Activated CD4-positive, alpha-beta memory T cell treated with anti-CD3 and anti-CD28 coated beads for 36 hours (primary cell): ENCODE measurements at regions not wholly inside any gene's neighbourhood (a gene's known extent, or its start where the extent isn't known, plus 50 kb on each side); places are given as distances from the start of the nearest gene placed in this dataset.

ENCODE experiments used
- CTCF ChIA-PET: fragments of 350-600 bp; sonication (Branson Sonifier 250); formaldehyde crosslinking; loops from one replicate; lab custom pipeline; 2021; ENCODE audit warnings: antibody characterized with exemption, inconsistent platforms; lab: Charles Lee
- POLR2A ChIA-PET: fragments of 350-600 bp; sonication (Branson Sonifier 250); formaldehyde crosslinking; loops from one replicate; lab custom pipeline; 2021; ENCODE audit warnings: antibody characterized with exemption; lab: Charles Lee
- DNase-seq: peaks from one replicate; pipeline ENCODE4 v3.0.0-alpha.2; 2020
- H3K27ac Mint-ChIP-seq: one replicate; pipeline ENCODE4 v1.8.0; 2021; ENCODE audit warnings: mixed read lengths
- H3K27me3 Mint-ChIP-seq: one replicate; pipeline ENCODE4 v1.8.0; 2021; ENCODE audit warnings: mixed read lengths
- H3K36me3 Mint-ChIP-seq: one replicate; pipeline ENCODE4 v1.8.0; 2021; ENCODE audit warnings: mixed read lengths
- H3K4me1 Mint-ChIP-seq: one replicate; pipeline ENCODE4 v1.8.0; 2021; ENCODE audit warnings: low read depth, mixed read lengths
- H3K4me3 Mint-ChIP-seq: one replicate; pipeline ENCODE4 v1.8.0; 2021; ENCODE audit warnings: mild to moderate bottlenecking, mixed read lengths
- H3K9me3 Mint-ChIP-seq: one replicate; pipeline ENCODE4 v1.8.0; 2021; ENCODE audit warnings: mixed read lengths
- intact Hi-C: fragments of 100-400 bp; cut with micrococcal nuclease; formaldehyde crosslinking; loops from one replicate; pipeline ENCODE4 v1.15.1; 2023

- POLR2A ChIA-PET: no interaction called here
- intact Hi-C loops: no loop called here
- H3K27me3 Mint-ChIP-seq: peaks cover 51% of the 10 kb centered on the region
Observed at GRCh38 chr1:30808067-30808662, 50.6 kb upstream of the LAPTM5 start.

GRCh38 chr1:30807318-30808066, 49.9 kb upstream of the LAPTM5 start:
- Mint-ChIP-seq H3K9me3 (no peaks in the 10 kb centered on the region), H3K27me3 (peaks cover 49% of the 10 kb centered on the region), H3K36me3 (no peaks in the 10 kb centered on the region), H3K27ac (no peak overlapping the region), H3K4me1 (no peaks in the 10 kb centered on the region), H3K4me3 (no peak overlapping the region)
- no peak for DNase-seq
- CTCF ChIA-PET: interaction anchor here (1.0 to 1.1 kb wide), 2 partner anchors 103 kb away, joined by 4 to 6 read pairs; no protein-coding TSS in a partner anchor
- intact Hi-C loops: no loop called here
- POLR2A ChIA-PET: no interaction called here

More at GRCh38 chr1:30808067-30808662, 50.6 kb upstream of the LAPTM5 start:
- H3K36me3 Mint-ChIP-seq: no peaks in the 10 kb centered on the region
- H3K4me1 Mint-ChIP-seq: no peaks in the 10 kb centered on the region
- no peaks in the 10 kb centered on the region for H3K9me3 Mint-ChIP-seq
- no peak overlapping the region for H3K27ac Mint-ChIP-seq
- DNase-seq: no peak
- CTCF ChIA-PET: interaction anchor here (1.1 kb wide), 1 partner anchor 103 kb away, joined by 4 read pairs; no protein-coding TSS in a partner anchor
- H3K4me3 Mint-ChIP-seq: no peak overlapping the region
